Skeletal muscle tissue (tissue), 3 donors: ENCODE measurements at regions not wholly inside any gene's neighbourhood (a gene's known extent, or its start where the extent isn't known, plus 50 kb on each side); places are given as distances from the start of the nearest gene placed in this dataset.
"Not testable (repeated sequence)": the region's sequence is repeated elsewhere in the genome, so short reads cannot be mapped to it uniquely, and the experiment has no call there.

ENCODE experiments used
- H3K27ac ChIP-seq: one replicate; pipeline ENCODE4 v1.7.0; 2013; ENCODE audit warnings: mild to moderate bottlenecking, low read depth, low read length, inconsistent platforms
- H3K27me3 ChIP-seq, 3 donors: one replicate each; pipeline ENCODE4 v1.7.0; 2013; ENCODE audit warnings: low read length in 3 of 3; ENCODE audit not compliant: control insufficient read depth in 3 of 3, insufficient read depth in 3 of 3
- H3K36me3 ChIP-seq, 3 donors: one replicate each; pipeline ENCODE4 v1.7.0; 2013; ENCODE audit warnings: low read length in 3 of 3; ENCODE audit not compliant: control insufficient read depth in 3 of 3, insufficient read depth in 3 of 3
- H3K4me1 ChIP-seq, 3 donors: one replicate each; pipeline ENCODE4 v1.7.0; 2013; ENCODE audit warnings: low read length in 3 of 3, mild to moderate bottlenecking in 3 of 3; ENCODE audit not compliant: control insufficient read depth in 3 of 3, insufficient read depth in 3 of 3
- H3K4me3 ChIP-seq, 3 donors: one replicate each; pipeline ENCODE4 v1.7.0; 2013; ENCODE audit warnings: low read length in 3 of 3
- H3K9ac ChIP-seq, 3 donors: one replicate each; pipeline ENCODE4 v1.7.0; 2013; ENCODE audit warnings: low read length in 3 of 3, mild to moderate bottlenecking in 3 of 3, moderate library complexity in 2 of 3, low read depth in 1 of 3
- H3K9me3 ChIP-seq, 3 donors: one replicate each; pipeline ENCODE4 v1.7.0; 2013; ENCODE audit warnings: low read length in 3 of 3; ENCODE audit not compliant: control insufficient read depth in 3 of 3
- donor health status: Osteomylitis.

DNA sequence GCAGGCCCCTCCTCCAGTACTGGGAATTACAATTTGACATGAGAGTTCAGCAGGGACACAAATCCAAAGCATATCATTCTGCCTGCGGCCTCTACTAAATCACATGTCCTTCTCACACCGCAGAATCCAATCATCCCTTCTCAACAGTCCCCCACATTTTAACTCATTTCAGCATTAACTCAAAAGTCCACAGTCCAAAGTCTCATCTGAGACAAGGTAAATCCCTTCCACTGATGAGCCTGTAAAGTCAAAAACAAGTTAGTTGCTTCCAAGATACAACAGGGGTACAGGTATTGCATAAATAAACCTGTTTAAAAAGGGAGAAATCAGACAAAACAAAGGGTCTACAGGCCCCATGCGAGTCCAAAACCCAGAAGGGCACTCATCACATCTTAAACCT, 64.0 kb downstream of the EBNA1BP2 start:
- Histone ChIP-seq H3K27me3 (no peaks in the 10 kb centered on the region), H3K4me1 (no peaks in the 10 kb centered on the region), H3K36me3 (no peaks in the 10 kb centered on the region), H3K4me3 (no peak overlapping the region), H3K9me3 (peaks cover 0 to 2% (median 2%) of the 10 kb centered on the region in 3 donors), H3K9ac (no peak overlapping the region), H3K27ac (no peak overlapping the region)

DNA sequence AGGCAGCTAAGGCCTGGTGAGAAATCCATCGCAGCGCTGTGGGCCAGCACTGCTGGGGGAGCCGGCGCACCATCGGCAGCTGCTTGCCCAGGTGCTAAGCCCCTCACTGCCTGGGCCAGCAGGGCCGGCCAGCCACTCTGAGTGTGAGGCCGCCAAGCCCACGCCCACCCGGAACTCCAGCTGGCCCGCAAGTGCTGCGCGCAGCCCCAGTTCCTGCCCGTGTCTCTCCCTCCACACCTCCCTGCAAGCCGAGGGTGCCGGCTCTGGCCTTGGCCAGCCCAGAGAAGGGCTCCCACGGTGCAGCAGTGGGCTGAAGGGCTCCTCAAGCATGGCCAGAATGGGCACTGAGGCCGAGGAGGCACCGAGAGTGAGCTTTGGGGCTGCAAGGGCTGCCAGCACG, 64.4 kb downstream of the EBNA1BP2 start:
- H3K27me3 ChIP-seq = no peaks in the 10 kb centered on the region
- no peaks in the 10 kb centered on the region for H3K36me3 ChIP-seq
- H3K27ac ChIP-seq = no peak overlapping the region
- H3K9me3 ChIP-seq = peaks cover 0 to 2% (median 2%) of the 10 kb centered on the region in 3 donors
- no peak overlapping the region for H3K9ac ChIP-seq
- no peaks in the 10 kb centered on the region for H3K4me1 ChIP-seq
- no peak overlapping the region for H3K4me3 ChIP-seq

DNA sequence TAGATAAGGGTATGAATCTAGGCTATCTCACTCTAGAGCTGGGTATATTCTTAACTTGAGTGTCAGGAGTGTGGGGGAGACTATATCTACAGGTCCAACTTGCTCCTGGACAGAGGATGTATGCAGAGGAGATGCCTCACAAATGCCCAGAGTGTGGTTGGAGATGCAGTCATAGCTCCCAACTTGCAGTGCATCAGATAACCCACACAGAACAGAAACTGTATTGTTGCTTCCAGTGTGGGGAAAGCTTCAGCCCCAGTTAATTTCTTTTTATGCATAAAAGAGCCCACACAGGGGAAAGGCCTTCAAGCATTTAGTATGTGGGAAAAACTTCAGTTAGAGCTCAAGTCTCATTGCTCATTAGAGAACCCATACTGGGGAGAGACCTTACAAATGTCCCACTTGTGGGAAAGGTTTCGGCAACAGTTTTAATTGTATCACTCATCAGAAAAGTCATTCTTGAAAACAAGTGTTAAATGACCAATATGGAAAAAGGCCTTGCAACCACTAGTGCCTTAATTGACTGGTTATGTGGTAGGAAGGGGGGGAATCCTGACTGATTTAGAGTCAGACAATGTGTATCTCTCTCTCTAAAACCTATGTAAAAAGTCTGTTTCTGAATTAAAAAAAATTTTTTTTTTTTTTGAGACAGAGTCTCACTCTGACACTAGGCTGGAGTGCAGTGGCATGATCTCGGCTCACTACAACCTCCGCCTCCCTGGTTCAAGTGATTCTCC, 67.9 kb downstream of the EBNA1BP2 start:
- Histone ChIP-seq H3K9me3 (peaks cover 0 to 3% (median 2%) of the 10 kb centered on the region in 3 donors), H3K27ac (no peak overlapping the region), H3K9ac (no peak overlapping the region), H3K4me1 (no peaks in the 10 kb centered on the region), H3K27me3 (no peaks in the 10 kb centered on the region), H3K36me3 (no peaks in the 10 kb centered on the region), H3K4me3 (no peak overlapping the region)

DNA sequence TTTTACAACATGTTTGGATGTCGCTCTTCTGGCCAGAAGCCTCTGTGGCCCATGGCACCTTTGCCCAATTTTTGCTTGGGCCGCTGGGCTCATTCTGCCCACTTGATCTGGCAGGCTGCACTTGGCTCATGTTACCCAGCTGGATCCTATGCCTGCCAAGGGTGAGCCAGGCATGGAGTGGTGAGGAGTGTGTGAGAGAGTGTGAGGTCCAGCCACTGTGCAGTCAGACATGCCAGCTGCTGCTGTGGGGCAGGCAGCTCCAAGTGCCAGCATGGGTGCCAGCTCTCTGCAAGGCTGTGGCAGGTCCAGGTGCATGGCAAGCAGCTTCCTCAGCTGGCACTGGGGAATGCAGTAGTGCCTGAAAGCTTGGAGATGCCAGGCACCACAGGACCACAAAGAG, 71.0 kb downstream of the EBNA1BP2 start:
- Histone ChIP-seq H3K4me3 (no peak overlapping the region), H3K27ac (no peak overlapping the region), H3K9me3 (peaks cover 0 to 3% (median 0%) of the 10 kb centered on the region in 3 donors), H3K27me3 (no peaks in the 10 kb centered on the region), H3K9ac (no peak overlapping the region), H3K4me1 (no peaks in the 10 kb centered on the region), H3K36me3 (no peaks in the 10 kb centered on the region)

- Histone ChIP-seq H3K4me3 (no peak overlapping the region), H3K4me1 (no peaks in the 10 kb centered on the region), H3K9ac (no peak overlapping the region), H3K27me3 (no peaks in the 10 kb centered on the region), H3K27ac (no peak overlapping the region), H3K36me3 (no peaks in the 10 kb centered on the region), H3K9me3 (peaks cover 0 to 3% (median 0%) of the 10 kb centered on the region in 3 donors)
Observed at GRCh38 chr1:43098200-43098599, 73.9 kb downstream of the EBNA1BP2 start.

GRCh38 chr1:43096528-43096927, 75.6 kb downstream of the EBNA1BP2 start:
- not testable (repeated sequence) for H3K27me3 ChIP-seq, H3K4me3 ChIP-seq, H3K9me3 ChIP-seq, H3K27ac ChIP-seq, H3K36me3 ChIP-seq, H3K9ac ChIP-seq, H3K4me1 ChIP-seq

DNA sequence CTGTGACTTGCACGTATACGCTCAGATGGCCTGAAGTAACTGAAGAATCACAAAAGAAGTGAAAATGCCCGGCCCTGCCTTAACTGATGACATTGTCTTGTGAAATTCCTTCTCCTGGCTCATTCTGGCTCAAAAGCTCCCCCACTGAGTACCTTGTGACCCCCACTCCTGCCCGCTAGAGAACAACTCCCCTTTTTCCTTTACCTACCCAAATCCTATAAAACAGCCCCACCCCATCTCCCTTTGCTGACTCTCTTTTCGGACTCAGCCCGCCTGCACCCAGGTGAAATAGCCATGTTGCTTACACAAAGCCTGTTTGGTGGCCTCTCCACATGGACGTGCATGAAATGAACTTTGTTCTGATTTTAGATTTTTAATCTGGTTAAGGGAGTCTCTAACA, 81.3 kb downstream of the EBNA1BP2 start:
- H3K9me3 ChIP-seq, H3K27me3 ChIP-seq, H3K4me3 ChIP-seq, H3K36me3 ChIP-seq, H3K27ac ChIP-seq, H3K9ac ChIP-seq, H3K4me1 ChIP-seq: not testable (repeated sequence)

DNA sequence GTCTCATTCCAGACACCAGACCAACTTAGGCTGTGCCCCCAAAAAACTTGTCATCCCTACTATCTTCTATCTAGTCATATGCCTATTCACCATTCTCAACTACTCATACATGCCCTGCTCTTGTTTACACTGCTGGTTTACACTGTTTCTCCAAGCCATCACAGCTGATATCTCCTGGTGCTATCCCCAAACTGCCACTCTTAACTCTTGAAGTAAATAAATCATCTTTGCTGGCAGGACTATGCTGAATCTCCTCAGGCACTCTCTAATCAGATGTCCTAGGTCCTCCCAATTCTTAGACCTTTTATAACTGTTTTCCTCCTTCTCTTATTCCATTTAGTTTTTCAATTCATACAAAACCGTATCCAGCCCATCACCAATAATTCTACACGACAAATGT, 81.9 kb downstream of the EBNA1BP2 start:
- H3K36me3 ChIP-seq, H3K4me3 ChIP-seq, H3K27me3 ChIP-seq, H3K9me3 ChIP-seq, H3K27ac ChIP-seq, H3K4me1 ChIP-seq, H3K9ac ChIP-seq: not testable (repeated sequence)

- H3K27me3 ChIP-seq = no peaks in the 10 kb centered on the region
- H3K36me3 ChIP-seq = no peaks in the 10 kb centered on the region
- H3K9ac ChIP-seq = no peak overlapping the region
- no peaks in the 10 kb centered on the region for H3K4me1 ChIP-seq
- H3K9me3 ChIP-seq = no peaks in the 10 kb centered on the region
- no peak overlapping the region for H3K27ac ChIP-seq
- no peak overlapping the region for H3K4me3 ChIP-seq
Observed at GRCh38 chr1:43083375-43083891, 88.7 kb downstream of the EBNA1BP2 start.

- Histone ChIP-seq H3K27ac (no peak overlapping the region), H3K36me3 (no peaks in the 10 kb centered on the region), H3K9me3 (no peaks in the 10 kb centered on the region), H3K4me1 (no peaks in the 10 kb centered on the region), H3K4me3 (no peak overlapping the region), H3K9ac (no peak overlapping the region), H3K27me3 (no peaks in the 10 kb centered on the region)
Observed at GRCh38 chr1:43082740-43083139, 89.3 kb downstream of the EBNA1BP2 start.
